HG02759 (cell line): ENCODE measurements at regions not wholly inside any gene's neighbourhood (a gene's known extent, or its start where the extent isn't known, plus 50 kb on each side); places are given as distances from the start of the nearest gene placed in this dataset.

Source experiments
- ATAC-seq: cut with Tn5 transposase; IDR thresholded peaks from one replicate; pipeline ENCODE4 v1.9.1; 2021; ENCODE audit warnings: mild to moderate bottlenecking, moderate library complexity; ENCODE audit not compliant: unreplicated experiment

DNA sequence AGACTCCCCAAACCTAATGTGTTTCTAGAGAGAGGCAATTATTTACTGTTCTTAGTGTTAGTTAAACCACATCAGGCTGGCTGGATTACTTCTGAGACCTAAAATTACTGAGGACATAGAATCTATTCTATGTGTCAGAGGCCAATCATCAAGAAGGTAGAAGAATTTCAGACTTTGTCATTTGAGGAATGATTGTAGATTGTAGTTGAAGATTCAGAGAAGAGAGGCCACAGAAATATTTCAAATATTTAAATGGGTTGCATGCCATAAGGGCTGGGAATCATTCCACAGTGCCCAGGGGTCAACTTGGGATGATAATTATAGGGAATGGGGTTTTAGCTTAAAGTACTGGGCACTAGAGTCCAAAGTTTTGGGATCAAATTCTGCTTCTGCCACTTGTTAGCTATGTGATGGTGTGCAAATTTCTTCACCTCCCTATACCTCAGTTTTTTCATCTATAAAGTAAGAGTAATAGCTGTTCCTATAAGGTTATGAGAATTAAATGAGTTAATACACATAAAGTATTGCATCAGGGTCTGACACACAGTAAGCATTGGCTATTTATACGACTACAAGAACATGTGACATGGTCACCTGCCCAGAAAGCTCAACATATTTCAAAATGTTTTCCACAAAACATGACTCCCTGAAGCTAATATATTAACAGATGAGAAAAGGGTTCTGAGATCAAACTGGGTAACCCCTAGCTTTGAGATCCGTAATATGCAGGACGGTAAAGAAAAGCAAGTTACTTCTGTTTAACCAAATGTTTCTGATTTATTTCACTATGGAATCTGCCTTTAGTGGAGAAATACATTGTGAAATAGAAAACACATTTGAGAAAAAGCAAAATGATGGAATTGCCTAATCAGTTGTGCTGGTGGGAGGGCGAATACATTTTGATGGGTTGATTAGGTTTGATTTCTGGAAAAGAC is 69.7 kb upstream of the SPAG17 start:
- no peak for ATAC-seq

DNA sequence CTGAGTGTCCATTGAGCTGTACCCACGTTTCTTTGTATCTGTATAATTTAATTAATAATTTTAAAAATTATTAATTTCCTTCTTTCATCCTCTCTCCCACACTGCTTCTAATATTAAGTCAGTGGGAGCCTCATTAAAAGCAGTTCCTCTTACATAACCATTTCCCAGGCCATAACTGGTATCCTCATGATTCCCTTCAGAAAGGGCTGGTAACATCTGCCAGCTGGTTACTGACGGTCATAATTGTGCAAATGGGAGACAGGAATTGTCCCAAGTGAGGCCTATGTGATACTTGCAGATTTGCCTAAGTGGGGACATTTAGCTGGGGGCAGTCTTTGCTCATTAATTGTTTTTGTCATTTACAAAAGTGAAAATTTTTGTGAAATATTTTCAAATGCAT is 69.0 kb upstream of the SPAG17 start:
- no peak for ATAC-seq

DNA sequence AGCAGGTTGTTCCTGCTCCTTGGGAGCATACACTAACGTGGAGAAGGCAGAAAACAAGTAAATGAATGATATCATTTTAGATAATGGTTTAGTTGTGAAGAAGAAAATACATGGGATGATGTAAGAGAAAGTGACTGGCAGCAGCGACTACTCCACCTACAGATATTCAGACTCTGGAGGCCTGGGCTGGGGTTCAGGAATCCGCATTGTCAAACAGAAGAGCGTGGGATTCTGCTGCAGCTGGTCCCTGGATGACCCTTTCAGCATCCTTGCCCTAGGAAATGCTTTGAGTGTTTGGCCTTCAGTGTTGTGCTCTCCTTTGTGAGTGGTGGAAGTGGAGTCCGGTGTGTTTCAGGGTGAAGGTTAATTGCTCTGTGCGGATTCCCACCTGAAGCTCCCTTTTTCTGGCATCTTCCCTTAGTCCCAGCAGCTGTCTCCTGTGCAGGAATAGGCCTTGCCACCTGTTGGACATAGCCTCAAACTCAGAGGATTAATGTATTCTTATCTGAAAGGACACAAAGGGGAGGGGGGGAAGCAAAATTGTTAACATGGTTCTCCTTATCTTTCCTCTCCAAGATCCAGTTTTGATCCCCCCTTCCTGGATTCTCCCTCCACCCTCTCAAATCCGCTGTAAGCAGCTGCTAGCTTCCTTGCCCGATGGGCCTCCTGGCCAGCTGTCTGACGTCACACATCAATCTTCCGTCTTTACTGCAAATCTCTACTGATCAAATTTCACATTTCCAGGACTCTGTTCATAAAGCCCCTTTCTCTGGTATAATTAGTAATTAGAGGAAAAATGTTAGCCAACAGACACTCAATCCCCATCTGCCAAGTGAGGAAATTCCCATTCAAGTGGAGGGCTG is 68.3 kb upstream of the SPAG17 start:
- ATAC-seq: no peak

DNA sequence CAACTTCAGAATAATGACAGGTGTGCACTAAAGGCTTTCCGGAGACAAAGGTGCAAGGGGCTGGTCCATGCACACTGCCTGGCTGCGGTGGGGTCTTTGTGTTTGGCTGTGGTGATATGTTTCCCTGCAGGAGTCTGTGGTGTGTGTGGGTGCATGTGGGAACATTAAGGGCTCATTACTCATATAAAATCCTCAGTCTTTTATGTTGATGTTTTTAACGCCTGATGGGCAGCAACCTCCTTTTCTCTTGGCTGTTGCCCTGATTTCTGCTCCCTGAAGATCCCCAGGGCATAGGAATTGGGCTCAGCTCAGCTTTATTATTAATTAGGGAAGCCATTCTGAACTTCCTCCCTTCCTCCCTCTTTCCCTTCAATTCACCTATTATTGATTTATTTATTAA is 67.6 kb upstream of the SPAG17 start:
- ATAC-seq: no peak

DNA sequence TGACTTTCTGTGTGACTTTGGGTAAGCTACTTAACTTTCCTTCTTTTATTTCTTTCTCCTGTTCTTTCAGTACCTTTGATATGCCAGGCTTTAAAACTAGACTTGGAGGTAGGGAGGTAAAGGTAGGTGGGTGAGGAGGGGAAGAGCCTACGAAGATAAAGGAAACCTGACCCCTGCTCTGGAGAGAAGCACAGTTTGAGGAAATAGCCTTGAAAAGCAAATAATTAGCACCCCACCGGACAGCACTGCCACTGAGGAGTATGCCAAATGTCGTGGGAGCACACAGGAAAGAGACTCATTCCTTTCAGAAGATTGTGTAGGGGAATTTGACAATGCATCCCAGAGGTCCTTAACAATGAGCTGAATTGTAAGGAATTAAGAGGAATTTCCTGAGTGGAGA is 65.2 kb upstream of the SPAG17 start:
- no peak for ATAC-seq

DNA sequence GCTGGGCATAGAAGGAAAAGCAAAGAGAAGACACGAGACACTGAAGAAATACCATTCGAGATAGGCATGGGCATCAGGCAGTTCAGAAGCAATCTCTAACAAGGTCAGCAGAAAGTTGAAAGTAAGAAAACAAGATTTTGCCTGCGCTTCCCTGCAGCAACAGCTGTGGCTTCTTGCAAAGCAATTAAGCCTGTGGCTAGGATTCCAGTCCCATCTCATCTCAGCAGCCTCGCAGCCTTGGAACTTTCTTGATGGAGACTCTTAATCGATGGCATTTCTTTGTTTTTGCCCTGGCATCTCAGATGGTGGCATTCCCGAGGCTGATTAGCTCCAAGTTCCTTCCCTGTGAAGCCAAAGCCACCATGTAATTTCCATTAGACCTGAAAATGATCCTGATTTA is 64.6 kb upstream of the SPAG17 start:
- no peak for ATAC-seq

DNA sequence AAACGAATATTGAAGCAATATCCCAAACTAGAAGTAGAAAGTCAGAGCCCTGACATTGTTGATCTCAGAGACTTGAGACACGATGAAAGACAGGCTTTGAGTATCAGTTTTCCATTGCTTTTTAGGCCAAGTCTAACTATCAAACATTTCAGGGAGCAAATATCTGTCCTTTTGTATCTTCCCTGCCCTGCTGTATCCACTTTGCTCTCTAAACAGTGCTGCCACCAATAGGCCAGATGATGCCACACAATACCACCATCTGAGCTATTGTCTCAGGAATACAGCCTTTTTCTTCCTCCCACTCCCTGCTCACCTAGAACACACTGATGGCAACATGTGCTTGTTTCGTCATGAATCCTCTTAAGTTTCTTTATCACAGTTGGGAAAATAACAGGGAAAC is 62.6 kb upstream of the SPAG17 start:
- ATAC-seq: no peak

DNA sequence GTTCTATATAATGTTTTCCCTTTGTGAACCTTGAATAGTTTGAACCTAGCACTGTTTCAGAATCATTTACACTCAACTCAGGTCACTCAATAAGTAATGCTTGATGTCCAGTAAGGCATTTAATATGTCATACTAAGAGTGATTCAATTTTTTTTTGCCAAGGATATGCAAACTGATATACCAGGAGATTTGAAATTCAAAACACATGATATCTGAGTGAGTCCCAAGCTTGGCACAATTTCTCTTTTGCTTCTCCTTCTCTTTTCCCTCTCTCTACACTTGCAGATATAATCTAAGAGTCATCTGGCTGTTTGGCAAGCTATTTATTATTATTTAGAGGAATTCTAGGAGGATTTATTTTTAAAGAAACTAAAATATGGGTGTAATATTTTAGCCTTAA is 61.6 kb upstream of the SPAG17 start:
- no peak for ATAC-seq

DNA sequence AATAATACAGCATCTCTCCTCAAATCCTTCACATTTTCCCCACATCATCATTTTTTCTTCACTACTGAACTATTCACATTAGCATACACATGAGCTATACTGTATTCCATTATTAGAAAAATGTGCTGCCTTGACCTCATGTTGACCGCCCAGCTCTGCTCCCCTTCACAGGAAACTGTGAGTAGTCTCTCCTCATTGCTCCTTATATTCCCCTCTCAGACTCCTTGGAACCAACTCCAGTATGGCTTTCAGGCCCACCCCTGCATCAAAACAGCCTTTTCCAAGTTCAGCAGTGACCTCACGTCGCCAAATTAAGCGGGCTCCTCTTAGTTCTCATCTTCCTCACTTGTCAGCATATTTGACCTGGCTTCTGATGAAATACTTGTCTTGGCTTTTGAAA is 59.2 kb upstream of the SPAG17 start:
- ATAC-seq: no peak

DNA sequence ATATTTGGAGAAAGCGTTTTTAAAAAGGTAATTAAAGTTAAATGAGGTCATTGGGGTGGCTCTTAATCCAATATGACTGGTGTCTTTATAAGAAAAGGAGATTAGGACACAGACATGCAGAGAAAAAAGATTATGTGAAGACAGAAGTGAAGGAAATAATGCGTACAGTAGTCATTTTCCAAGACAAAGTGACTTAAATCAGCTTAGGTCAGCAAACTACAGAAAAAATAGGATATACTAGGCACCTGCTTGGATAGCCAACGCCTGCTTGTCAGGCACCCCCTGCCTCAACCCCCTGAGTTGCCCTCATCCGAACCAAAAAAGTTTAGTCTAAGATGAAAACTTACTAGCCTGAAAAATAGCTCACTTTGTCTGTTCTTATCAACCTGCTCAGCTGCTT is 58.2 kb upstream of the SPAG17 start:
- ATAC-seq: no peak
